GM19397 (cell line): ENCODE measurements at regions not wholly inside any gene's neighbourhood (a gene's known extent, or its start where the extent isn't known, plus 50 kb on each side); places are given as distances from the start of the nearest gene placed in this dataset.
"Not testable (repeated sequence)": the region's sequence is repeated elsewhere in the genome, so short reads cannot be mapped to it uniquely, and the experiment has no call there.

Experiments used
- ATAC-seq: cut with Tn5 transposase; IDR thresholded peaks from one replicate; pipeline ENCODE4 v1.9.1; 2021; ENCODE audit warnings: mild to moderate bottlenecking, moderate library complexity; ENCODE audit not compliant: unreplicated experiment

DNA sequence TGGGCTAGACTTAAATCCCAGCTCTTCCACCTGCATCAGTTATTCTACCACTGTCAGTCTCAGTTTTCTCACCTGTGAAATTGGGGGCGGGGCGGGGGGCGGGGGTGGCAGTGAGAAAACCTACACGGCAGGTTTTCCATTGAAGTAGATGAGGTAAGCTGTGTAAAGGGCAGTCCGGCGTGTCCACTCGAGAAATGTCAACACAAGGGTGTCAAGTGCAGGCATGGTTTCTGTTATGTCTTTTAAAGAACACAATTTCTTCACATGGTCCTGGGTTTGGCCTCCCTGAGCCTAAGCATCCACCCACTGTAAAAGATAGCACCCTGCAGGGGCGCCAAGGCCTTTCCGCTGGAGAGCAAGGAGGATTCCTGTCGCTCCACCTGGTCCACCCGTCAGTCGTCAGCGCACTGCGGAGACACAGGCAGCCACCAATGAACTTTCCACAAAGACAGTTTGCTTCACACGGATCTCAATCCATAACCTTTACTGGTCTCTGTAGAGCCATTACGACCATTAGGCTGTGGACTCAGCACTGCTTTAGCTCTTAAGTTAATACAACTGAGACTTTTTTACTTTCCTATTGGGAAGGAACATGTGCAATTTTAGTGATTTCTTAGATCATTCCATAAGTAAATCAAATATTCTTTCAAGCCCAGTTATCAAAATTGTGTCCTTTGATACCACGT is 99.5 kb upstream of the FOXB1 start:
- no peak for ATAC-seq

- no peak for ATAC-seq
These were observed 107.4 kb upstream of the FOXB1 start for GRCh38 chr15:59896663-59897074.

GRCh38 chr15:59894835-59895234 is 109.3 kb upstream of the FOXB1 start:
- no peak for ATAC-seq

GRCh38 chr15:59892985-59893384 is 111.1 kb upstream of the FOXB1 start:
- ATAC-seq = no peak

GRCh38 chr15:59887870-59888269 is 116.2 kb upstream of the FOXB1 start:
- ATAC-seq = not testable (repeated sequence)

- no peak for ATAC-seq
These were observed 116.9 kb upstream of the FOXB1 start for GRCh38 chr15:59887211-59887610.

DNA sequence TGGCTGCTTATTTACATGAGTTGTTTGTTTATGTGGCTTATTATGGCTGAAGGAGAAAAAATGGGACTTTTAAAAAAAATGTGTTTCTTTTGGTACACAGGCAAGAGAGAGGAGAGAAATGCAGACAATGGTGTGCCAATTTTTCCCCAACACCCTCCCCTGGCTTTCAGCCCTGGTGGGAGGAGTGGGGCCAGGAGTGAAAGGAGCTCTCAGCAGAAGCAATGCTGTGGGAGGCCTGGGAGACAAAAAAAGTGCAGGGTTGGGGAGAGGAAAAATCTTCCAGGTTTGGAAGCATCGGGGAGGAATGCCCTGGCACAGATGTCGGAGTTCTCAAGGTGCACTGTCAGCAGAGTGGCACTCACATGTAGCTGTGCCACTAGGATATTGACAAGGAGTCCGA is 117.7 kb upstream of the FOXB1 start:
- no peak for ATAC-seq

DNA sequence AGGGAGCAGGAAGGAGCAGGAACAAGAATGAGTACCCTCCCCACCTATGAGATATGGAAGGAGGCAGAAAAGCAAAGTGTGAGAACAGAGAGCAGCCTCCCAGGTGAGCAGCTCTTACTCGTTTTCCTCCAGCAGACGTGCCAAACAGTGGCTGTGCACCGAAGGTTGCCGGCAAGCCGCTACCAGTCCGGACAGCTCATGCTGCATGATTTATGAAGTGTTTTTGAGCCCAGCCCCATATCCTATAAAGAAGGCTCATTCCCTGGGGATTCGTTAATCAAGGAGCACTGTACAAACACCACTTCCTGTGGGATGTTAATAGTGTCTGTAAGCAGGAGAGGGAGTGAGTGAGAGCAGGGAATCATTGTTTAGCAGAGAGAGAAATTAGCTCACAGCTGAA is 118.3 kb upstream of the FOXB1 start:
- ATAC-seq = no peak

GRCh38 chr15:59879506-59880265 is 124.4 kb upstream of the FOXB1 start:
- no peak for ATAC-seq

GRCh38 chr15:59876140-59876539 is 128.0 kb upstream of the FOXB1 start:
- no peak for ATAC-seq

GRCh38 chr15:59873644-59874272 is 130.4 kb upstream of the FOXB1 start:
- no peak for ATAC-seq

DNA sequence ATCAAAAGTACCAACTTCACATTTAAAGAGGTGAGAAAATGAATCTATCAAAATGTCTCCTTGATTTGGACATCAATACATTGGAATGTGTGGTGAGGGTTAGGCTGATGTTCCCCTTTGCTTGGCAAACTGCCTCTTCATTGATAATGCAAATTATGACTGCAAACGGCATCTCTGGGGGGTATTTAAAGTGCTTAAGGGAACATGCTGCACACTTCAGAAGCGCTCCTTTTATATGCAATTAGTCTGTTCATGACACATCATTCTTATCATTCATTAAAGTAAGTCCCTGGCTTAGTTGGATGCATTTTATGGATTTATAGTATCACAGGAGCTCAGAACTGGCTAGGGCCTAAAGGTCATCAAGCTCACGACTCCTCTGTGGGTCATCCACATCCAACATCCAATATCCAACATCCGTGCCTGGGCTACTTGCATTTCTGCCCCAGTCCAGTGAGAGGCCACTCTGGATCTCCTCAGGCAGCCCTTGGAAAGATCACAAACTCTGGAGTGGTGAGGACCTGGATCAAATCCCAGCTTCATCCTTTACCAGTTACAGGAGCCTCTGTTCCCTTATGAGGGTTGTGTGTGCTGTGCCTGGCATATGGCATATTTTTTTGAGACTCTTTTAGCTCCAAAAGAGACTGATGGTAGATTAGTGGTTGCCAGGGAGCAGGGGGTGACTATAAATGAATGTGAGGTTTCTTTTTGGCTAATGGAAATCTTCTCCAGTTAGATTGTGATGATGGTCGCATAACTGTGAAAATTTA is 136.8 kb upstream of the FOXB1 start:
- no peak for ATAC-seq

- ATAC-seq = no peak
These were observed 137.5 kb upstream of the FOXB1 start for GRCh38 chr15:59866642-59867041.

- ATAC-seq = no peak
These were observed 141.6 kb upstream of the FOXB1 start for GRCh38 chr15:59862191-59863155.

GRCh38 chr15:59847968-59848367 is 156.1 kb upstream of the FOXB1 start:
- no peak for ATAC-seq

DNA sequence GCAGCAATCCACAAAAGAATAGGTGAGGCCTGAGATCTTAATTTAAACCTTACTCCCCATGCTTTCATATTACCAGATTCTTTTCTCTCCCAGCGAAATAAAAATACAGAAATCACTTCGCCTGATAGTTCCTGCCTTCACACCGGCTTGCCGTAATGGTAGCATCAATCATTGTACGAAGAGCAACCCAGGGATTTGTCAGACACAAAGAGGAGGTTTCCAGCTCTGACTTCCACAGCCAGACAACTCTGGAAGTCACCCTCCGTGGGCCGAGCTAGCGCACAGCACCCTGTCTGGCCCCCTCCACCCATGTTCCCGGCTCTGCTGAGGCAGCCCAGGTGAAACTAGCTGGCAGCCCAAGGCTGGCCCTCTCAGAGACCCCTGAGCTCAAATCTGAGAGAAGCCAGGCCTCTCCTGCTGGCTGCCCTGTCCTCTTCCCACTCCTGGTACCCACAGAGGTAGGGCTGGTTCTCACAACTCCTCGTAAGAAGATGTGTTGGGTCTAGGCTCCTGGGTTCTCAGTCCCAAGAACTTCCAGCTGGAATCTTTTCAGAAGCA is 156.9 kb upstream of the BNIP2 start:
- no peak for ATAC-seq

- no peak for ATAC-seq
These were observed 154.5 kb upstream of the BNIP2 start for GRCh38 chr15:59843609-59844008.

GRCh38 chr15:59841036-59841435 is 151.9 kb upstream of the BNIP2 start:
- no peak for ATAC-seq

GRCh38 chr15:59839906-59840305 is 150.8 kb upstream of the BNIP2 start:
- no peak for ATAC-seq

- ATAC-seq = no peak
These were observed 149.8 kb upstream of the BNIP2 start for GRCh38 chr15:59838900-59839299.
